T-helper 2 cell (primary cell): ENCODE measurements at regions not wholly inside any gene's neighbourhood (a gene's known extent, or its start where the extent isn't known, plus 50 kb on each side); places are given as distances from the start of the nearest gene placed in this dataset.

ENCODE experiments used
- DNase-seq, 5 experiments: peaks; one replicate each; pipeline versions ENCODE4 v3.0.0 to v3.0.0-alpha.2; 2012 to 2022

GRCh38 chrX:122813876-122814275, 370.2 kb upstream of the GRIA3 start:
- no peak for DNase-seq

- DNase-seq = peak in 1 of 5 experiments; percentile 2
These were observed 367.8 kb upstream of the GRIA3 start for GRCh38 chrX:122816288-122816687.

GRCh38 chrX:122817321-122817955, 366.6 kb upstream of the GRIA3 start:
- DNase-seq = no peak

- DNase-seq = no peak
These were observed 366.0 kb upstream of the GRIA3 start for GRCh38 chrX:122818068-122818467.

GRCh38 chrX:122833230-122833629, 350.8 kb upstream of the GRIA3 start:
- DNase-seq = no peak

GRCh38 chrX:122835886-122836285, 348.2 kb upstream of the GRIA3 start:
- DNase-seq = no peak

- DNase-seq = no peak
These were observed 333.8 kb upstream of the GRIA3 start for GRCh38 chrX:122850326-122850725.

GRCh38 chrX:122856205-122856604, 327.9 kb upstream of the GRIA3 start:
- DNase-seq = no peak

GRCh38 chrX:122857734-122858133, 326.3 kb upstream of the GRIA3 start:
- DNase-seq = no peak

GRCh38 chrX:122863067-122863466, 321.0 kb upstream of the GRIA3 start:
- DNase-seq = no peak

- DNase-seq = no peak
These were observed 317.5 kb upstream of the GRIA3 start for GRCh38 chrX:122866532-122866931.

GRCh38 chrX:122868631-122869030, 315.4 kb upstream of the GRIA3 start:
- DNase-seq = no peak

- DNase-seq = no peak
These were observed 314.9 kb upstream of the GRIA3 start for GRCh38 chrX:122869171-122869570.

- DNase-seq = no peak
These were observed 305.8 kb upstream of the GRIA3 start for GRCh38 chrX:122878269-122878668.

GRCh38 chrX:122880952-122881351, 303.1 kb upstream of the GRIA3 start:
- no peak for DNase-seq

GRCh38 chrX:122890729-122891128, 293.3 kb upstream of the GRIA3 start:
- no peak for DNase-seq

- no peak for DNase-seq
These were observed 277.4 kb upstream of the GRIA3 start for GRCh38 chrX:122906726-122907125.

- DNase-seq = no peak
These were observed 276.7 kb upstream of the GRIA3 start for GRCh38 chrX:122907375-122907774.

- DNase-seq = no peak
These were observed 273.4 kb upstream of the GRIA3 start for GRCh38 chrX:122910697-122911096.

- no peak for DNase-seq
These were observed 270.9 kb upstream of the GRIA3 start for GRCh38 chrX:122913134-122913533.

GRCh38 chrX:122913764-122914163, 270.3 kb upstream of the GRIA3 start:
- no peak for DNase-seq

GRCh38 chrX:122914256-122914655, 269.8 kb upstream of the GRIA3 start:
- no peak for DNase-seq

- no peak for DNase-seq
These were observed 249.9 kb upstream of the GRIA3 start for GRCh38 chrX:122934131-122934530.

GRCh38 chrX:122940199-122940598, 243.9 kb upstream of the GRIA3 start:
- DNase-seq = no peak

GRCh38 chrX:122941806-122942205, 242.3 kb upstream of the GRIA3 start:
- no peak for DNase-seq
